ENCODE measurements at regions not wholly inside any gene's neighbourhood (a gene's known extent, or its start where the extent isn't known, plus 50 kb on each side); places are given as distances from the start of the nearest gene placed in this dataset.

DNA sequence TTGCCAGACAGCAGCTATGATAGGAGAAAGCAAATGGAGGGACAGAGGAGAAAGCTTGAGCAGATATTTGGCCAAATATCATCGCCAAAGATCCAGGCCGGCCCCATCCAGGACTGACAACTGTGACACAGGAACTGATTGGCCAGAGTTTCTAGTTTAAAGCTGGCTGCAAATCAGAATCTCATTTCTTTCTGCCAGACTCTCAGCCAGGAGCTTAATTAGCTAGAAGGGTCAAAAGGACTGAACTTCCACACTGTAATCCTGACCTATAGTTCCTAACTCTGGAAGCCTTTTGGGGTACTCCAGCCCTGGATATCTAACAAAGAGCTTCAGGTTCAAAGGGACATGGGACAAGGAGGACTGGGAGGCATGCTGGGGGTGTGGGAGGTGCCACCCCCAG is 106.7 kb upstream of the GNG12 start:
- FAIRE-seq (no peak), DNase-seq (ENCODE audit: insufficient read length, low spot score) (no peak)

DNA sequence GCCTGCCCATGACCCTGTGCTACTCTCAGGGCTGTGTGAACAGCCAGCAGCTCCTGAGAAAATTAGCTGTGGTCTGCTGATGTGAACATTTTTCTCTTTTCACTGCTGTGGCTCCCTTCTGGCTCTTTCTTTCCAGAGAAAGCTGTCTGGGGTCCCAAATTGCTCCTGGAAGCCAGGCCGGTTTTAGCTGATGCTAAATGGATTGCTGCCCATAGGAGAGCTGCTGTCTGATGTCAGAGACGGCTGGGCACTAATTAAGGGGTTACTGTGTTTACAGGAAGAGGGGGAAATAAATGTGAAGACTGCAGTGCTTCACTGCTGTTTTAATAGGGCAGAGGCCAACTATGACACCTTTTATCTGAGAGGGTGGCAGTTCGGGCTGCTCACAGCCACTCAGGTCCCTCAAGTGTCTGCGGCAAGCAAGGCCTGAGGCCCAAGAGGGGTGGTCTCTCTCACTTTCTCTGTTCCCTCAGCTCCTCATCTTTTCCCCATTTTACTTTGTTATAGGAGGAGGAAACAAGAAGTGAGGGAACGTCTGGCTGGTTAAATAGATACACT is 106.0 kb upstream of the GNG12 start:
- DNase-seq (ENCODE audit: insufficient read length, low spot score) (no peak), FAIRE-seq (no peak)
- TF ChIP-seq, protein P1, sequence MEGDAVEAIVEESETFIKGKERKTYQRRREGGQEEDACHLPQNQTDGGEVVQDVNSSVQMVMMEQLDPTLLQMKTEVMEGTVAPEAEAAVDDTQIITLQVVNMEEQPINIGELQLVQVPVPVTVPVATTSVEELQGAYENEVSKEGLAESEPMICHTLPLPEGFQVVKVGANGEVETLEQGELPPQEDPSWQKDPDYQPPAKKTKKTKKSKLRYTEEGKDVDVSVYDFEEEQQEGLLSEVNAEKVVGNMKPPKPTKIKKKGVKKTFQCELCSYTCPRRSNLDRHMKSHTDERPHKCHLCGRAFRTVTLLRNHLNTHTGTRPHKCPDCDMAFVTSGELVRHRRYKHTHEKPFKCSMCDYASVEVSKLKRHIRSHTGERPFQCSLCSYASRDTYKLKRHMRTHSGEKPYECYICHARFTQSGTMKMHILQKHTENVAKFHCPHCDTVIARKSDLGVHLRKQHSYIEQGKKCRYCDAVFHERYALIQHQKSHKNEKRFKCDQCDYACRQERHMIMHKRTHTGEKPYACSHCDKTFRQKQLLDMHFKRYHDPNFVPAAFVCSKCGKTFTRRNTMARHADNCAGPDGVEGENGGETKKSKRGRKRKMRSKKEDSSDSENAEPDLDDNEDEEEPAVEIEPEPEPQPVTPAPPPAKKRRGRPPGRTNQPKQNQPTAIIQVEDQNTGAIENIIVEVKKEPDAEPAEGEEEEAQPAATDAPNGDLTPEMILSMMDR (IDR thresholded peaks at IDR 0.05; ENCODE audit: insufficient read depth, missing control alignments), result no peak

More for the DNA sequence above, 106.7 kb upstream of the GNG12 start:
- TF ChIP-seq, protein P1 (IDR thresholded peaks at IDR 0.05; ENCODE audit: insufficient read depth, missing control alignments), result no peak

DNA sequence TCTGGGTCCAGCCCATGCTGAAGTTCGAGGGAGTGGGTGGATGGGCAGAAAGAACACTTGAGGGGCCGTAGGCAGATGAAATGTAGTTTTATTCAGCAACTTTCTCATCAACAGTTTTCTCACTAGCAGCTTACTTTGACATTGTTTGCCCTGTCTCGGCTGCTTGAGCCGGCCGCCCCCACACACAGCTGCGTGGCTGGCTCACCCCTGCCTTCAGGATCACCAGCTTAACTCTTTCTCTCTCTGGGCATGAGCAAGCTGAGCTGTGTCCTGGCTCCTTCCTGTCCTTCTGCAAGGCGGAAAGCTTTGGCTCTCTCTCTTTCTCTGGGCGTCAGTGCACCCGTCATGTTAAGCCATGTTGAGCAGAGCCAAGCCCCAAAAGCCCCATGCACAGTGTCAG is 104.4 kb upstream of the GNG12 start:
- TF ChIP-seq, protein P1 (IDR thresholded peaks at IDR 0.05; ENCODE audit: insufficient read depth, missing control alignments), result no peak
- FAIRE-seq, result no peak

DNA sequence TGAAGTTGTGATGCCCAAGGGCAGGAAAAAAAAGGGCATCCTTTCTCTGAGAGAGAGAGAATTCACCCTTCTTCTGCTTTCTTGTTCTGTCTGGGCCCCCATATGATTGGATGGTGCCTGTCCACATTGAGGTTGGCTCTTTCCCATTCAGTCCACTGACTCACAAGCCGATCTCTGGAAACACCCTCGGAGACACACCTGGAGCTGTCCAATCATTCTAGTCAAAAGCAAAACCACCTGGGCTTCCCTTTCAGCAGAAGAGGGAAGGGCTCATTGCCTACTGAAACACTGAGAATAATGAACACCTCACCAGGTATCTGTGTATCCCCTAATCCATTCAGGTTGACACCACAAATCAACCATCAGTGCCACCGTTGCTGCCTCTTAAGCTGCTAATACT is 103.7 kb upstream of the GNG12 start:
- no peak for DNase-seq (ENCODE audit: insufficient read length, low spot score)
- no peak for FAIRE-seq

More for the DNA sequence above, 104.4 kb upstream of the GNG12 start:
- no peak for DNase-seq (ENCODE audit: insufficient read length, low spot score)

DNA sequence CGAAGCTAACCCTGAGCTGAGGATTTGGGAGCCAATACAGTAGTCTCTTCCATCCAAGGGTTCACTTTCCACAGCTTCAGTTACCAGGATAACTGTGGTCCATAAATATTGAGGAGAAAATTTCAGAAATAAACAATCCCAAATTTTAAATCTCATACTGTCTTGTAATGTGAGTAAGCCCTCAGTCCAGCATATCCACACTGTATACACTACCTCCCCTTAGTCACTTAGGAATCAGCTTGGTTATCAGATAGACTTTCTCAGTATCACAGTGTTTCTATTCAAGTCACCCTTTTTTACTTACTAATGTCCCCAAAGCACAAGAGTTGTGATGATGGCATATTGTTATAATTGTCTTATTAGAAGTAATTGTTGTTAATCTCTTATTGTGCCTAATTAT is 102.3 kb upstream of the GNG12 start:
- TF ChIP-seq, protein P1 (IDR thresholded peaks at IDR 0.05; ENCODE audit: insufficient read depth, missing control alignments), result no peak
- FAIRE-seq, result no peak
- no peak for DNase-seq (ENCODE audit: insufficient read length, low spot score)

More for the DNA sequence above, 103.7 kb upstream of the GNG12 start:
- TF ChIP-seq, protein P1 (IDR thresholded peaks at IDR 0.05; ENCODE audit: insufficient read depth, missing control alignments), result no peak

DNA sequence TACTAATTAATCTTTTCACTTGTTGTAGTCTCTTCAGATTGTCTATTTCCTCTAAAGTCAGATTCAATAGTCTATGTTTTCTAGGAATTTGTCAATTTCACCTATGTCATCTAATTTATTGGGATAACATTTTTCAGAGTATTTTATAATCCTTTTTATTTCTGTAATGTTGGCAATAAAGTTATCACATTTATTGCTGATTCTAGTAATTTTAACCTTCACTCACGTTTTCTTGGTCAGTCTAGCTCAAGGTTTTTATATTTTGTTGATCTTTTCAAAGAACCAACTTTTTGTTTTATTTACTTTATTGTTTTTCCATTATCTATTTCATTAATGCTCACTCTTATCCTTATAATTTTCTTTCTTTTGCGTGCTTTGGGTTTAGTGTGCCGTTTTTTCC is 97.9 kb upstream of the GNG12 start:
- no peak for FAIRE-seq
- TF ChIP-seq, protein P1 (IDR thresholded peaks at IDR 0.05; ENCODE audit: insufficient read depth, missing control alignments), result no peak
- no peak for DNase-seq (ENCODE audit: insufficient read length, low spot score)

DNA sequence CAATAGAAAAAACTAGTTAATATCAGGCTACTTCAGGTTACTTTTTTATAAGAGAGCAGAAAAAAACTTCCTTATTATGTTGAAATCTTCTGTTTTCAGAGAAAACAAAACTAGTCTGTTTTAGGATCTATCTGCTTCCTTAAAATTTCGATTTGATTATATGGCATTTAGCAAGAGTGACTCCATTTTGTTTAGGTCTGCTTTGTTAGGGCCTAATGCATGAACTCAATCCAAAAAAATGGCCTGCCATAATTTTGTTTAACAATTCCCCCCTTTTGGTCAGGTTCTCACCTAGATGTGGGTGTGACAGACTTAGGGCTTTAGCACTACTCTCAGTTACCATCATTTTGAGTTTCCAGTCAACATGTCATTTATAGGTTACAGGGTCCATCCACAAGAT is 89.8 kb upstream of the GNG12 start:
- no peak for FAIRE-seq
- TF ChIP-seq, protein P1 (IDR thresholded peaks at IDR 0.05; ENCODE audit: insufficient read depth, missing control alignments), result no peak
- no peak for DNase-seq (ENCODE audit: insufficient read length, low spot score)

Measured in D721Med (cell line).